ENCODE measurements at regions not wholly inside any gene's neighbourhood (a gene's known extent, or its start where the extent isn't known, plus 50 kb on each side); places are given as distances from the start of the nearest gene placed in this dataset.

GRCh38 chr16:88321635-88322499 is 60.9 kb upstream of the ZNF469 start:
- no peak overlapping the region for H3K27ac ChIP-seq (ENCODE audit: insufficient read depth, low read depth, low read length)
- no peaks in the 10 kb centered on the region for H3K9me1 ChIP-seq (replicated peaks; ENCODE audit: control insufficient read depth, extremely low read depth, insufficient read depth, low read length)
- no peaks in the 10 kb centered on the region for H4K20me1 ChIP-seq (replicated peaks; ENCODE audit: control insufficient read depth, extremely low read depth, insufficient read depth, low read length)
- peaks cover 9% of the 10 kb centered on the region for H3K4me1 ChIP-seq (ENCODE audit: control insufficient read depth, extremely low read depth, insufficient read depth, low read length)
- BruUV-seq (replicated peaks) = no TSS peak
- no peak overlapping the region for H3K9ac ChIP-seq (replicated peaks; ENCODE audit: extremely low read depth, insufficient read depth, low read length)
- CTCF ChIA-PET = interaction anchor here (1.0 to 1.5 kb wide), 2 partner anchors 10 to 15 kb away, joined by 3 read pairs; no protein-coding TSS in a partner anchor
- dilution Hi-C loops (cut with MboI; ENCODE audit: extremely low pct_ligation_motif_present, low sequenced_read_pairs) (no loop called here), intact Hi-C loops (cut with micrococcal nuclease) (no loop called here)
- no peaks in the 10 kb centered on the region for H3K79me2 ChIP-seq (ENCODE audit: control insufficient read depth, insufficient read depth, low read length)
- H3K27me3 ChIP-seq (ENCODE audit: control insufficient read depth in 2 of 2, insufficient read depth in 2 of 2, low read length in 2 of 2) = no peaks in the 10 kb centered on the region
- H3K4me2 ChIP-seq (ENCODE audit: insufficient read depth, low read length) = no peak overlapping the region
- no peaks in the 10 kb centered on the region for H3K36me3 ChIP-seq (ENCODE audit: control insufficient read depth in 2 of 2, extremely low read depth in 1 of 2, insufficient read depth in 2 of 2, low read length in 2 of 2)
- no peaks in the 10 kb centered on the region for H3K9me3 ChIP-seq (replicated peaks; ENCODE audit: control insufficient read depth, insufficient read depth, low read length)
- POLR2A ChIA-PET = no interaction called here
- H3K4me3 ChIP-seq (replicated peaks in 1 of 3; ENCODE audit: insufficient read depth in 1 of 3, low read depth in 1 of 3, low read length in 3 of 3) = no peak overlapping the region
- no peak overlapping the region for H2AFZ ChIP-seq (ENCODE audit: low read depth, low read length)
- TF ChIP-seq JUN (IDR thresholded peaks at IDR 0.05; ENCODE audit: borderline replicate concordance, insufficient read depth, insufficient read length, low read depth) = no peak
- DNase-seq (ENCODE audit: low read depth, low spot score) = no peak
- FAIRE-seq = no peak

DNA sequence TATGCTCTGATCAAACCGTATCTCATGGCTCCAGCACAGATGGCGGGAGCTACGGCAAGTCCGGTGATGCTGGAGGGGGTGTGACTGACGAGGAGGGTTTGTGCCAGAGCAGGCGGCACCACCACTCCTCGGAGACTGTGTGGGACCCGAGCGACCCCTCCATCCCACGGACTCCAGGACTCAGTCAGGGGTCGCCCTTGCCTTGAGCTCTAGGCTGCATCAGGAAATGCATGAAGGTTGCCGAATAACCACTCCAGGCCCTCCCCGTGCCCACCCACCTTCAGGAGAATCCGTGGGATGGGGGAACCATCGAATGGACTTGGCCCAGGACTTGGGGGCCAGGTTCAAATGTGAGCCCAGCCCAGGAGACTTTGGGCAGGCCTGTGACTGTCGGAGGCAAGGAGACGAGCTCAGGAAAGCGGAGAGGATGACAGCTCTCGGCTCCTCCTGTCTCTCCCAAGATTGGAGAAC is 60.2 kb upstream of the ZNF469 start:
- no peaks in the 10 kb centered on the region for H3K9me3 ChIP-seq (replicated peaks; ENCODE audit: control insufficient read depth, insufficient read depth, low read length)
- no peaks in the 10 kb centered on the region for H4K20me1 ChIP-seq (replicated peaks; ENCODE audit: control insufficient read depth, extremely low read depth, insufficient read depth, low read length)
- dilution Hi-C loops (cut with MboI; ENCODE audit: extremely low pct_ligation_motif_present, low sequenced_read_pairs) = no loop called here
- no peak for FAIRE-seq
- no peak for TF ChIP-seq POLR2AphosphoS5 (IDR thresholded peaks at IDR 0.05; ENCODE audit: insufficient read depth, low read depth, low read length)
- TF ChIP-seq, protein P1, sequence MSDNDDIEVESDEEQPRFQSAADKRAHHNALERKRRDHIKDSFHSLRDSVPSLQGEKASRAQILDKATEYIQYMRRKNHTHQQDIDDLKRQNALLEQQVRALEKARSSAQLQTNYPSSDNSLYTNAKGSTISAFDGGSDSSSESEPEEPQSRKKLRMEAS (IDR thresholded peaks at IDR 0.05; ENCODE audit: insufficient read depth, insufficient read length) = no peak
- TF ChIP-seq JUN (IDR thresholded peaks at IDR 0.05; ENCODE audit: borderline replicate concordance, insufficient read depth, insufficient read length, low read depth) = no peak
- TF ChIP-seq MYC (IDR thresholded peaks at IDR 0.05; ENCODE audit: low read depth, low read length) = no peak
- no peak for TF ChIP-seq EZH2 (IDR thresholded peaks at IDR 0.05; ENCODE audit: borderline replicate concordance, low read depth, low read length, severe bottlenecking)
- TF ChIP-seq FOS (IDR thresholded peaks at IDR 0.05; ENCODE audit: borderline replicate concordance, insufficient read depth, low read length) = no peak
- no peak for TF ChIP-seq CTCF (IDR thresholded peaks at IDR 0.05; ENCODE audit: extremely low read depth in 1 of 2, insufficient read depth in 1 of 2, low read depth in 1 of 2, low read length in 2 of 2)
- no peak for TF ChIP-seq POLR2A (IDR thresholded peaks at IDR 0.05; ENCODE audit: low read depth, low read length)
- no peak for TF ChIP-seq GATA2 (IDR thresholded peaks at IDR 0.05; ENCODE audit: insufficient read depth, insufficient read length, low read depth, low read length)
- CTCF ChIA-PET = interaction anchor here (1.0 to 1.5 kb wide), 2 partner anchors 10 to 16 kb away, joined by 3 read pairs; no protein-coding TSS in a partner anchor
- no TSS peak for BruUV-seq (replicated peaks)
- H3K9me1 ChIP-seq (replicated peaks; ENCODE audit: control insufficient read depth, extremely low read depth, insufficient read depth, low read length) = no peaks in the 10 kb centered on the region
- no peak overlapping the region for H3K27ac ChIP-seq (ENCODE audit: insufficient read depth, low read depth, low read length)
- no peak for DNase-seq (ENCODE audit: low read depth, low spot score)
- H3K79me2 ChIP-seq (ENCODE audit: control insufficient read depth, insufficient read depth, low read length) = no peaks in the 10 kb centered on the region
- H3K9ac ChIP-seq (replicated peaks; ENCODE audit: extremely low read depth, insufficient read depth, low read length) = no peak overlapping the region
- no peaks in the 10 kb centered on the region for H3K36me3 ChIP-seq (ENCODE audit: control insufficient read depth in 2 of 2, extremely low read depth in 1 of 2, insufficient read depth in 2 of 2, low read length in 2 of 2)
- peaks cover 4% of the 10 kb centered on the region for H3K4me1 ChIP-seq (ENCODE audit: control insufficient read depth, extremely low read depth, insufficient read depth, low read length)
- POLR2A ChIA-PET = no interaction called here
- H2AFZ ChIP-seq (ENCODE audit: low read depth, low read length) = no peak overlapping the region
- intact Hi-C loops (cut with micrococcal nuclease) = no loop called here
- H3K27me3 ChIP-seq (ENCODE audit: control insufficient read depth in 2 of 2, insufficient read depth in 2 of 2, low read length in 2 of 2) = no peaks in the 10 kb centered on the region
- H3K4me2 ChIP-seq (ENCODE audit: insufficient read depth, low read length) = no peak overlapping the region
- H3K4me3 ChIP-seq (replicated peaks in 1 of 3; ENCODE audit: insufficient read depth in 1 of 3, low read depth in 1 of 3, low read length in 3 of 3) = no peak overlapping the region
